ENCODE measurements at regions not wholly inside any gene's neighbourhood (a gene's known extent, or its start where the extent isn't known, plus 50 kb on each side); places are given as distances from the start of the nearest gene placed in this dataset.
"Not testable (repeated sequence)": the region's sequence is repeated elsewhere in the genome, so short reads cannot be mapped to it uniquely, and the experiment has no call there.

DNA sequence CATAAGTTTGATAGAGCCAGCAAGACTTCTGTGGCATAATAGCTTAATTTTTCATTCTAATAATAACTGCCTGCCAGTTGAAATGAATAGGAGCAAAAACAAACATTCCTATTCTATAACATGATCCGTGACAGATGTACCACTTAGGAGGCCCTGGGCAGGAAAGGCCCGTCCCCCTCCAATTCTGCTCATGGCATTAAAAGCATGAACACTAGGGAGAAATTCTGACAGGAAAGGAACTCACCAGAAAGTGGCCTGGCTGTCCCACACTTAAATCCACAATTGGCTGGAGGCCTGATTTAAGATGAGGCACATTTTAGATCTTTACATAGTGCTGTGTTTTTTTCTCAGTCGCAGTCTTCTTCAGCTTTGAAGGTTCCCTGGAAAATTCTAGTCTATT is 261.9 kb upstream of the ETAA1 start:
- DNase-seq = peak; percentile 26

- DNase-seq = peak; percentile 58
Measured at GRCh38 chr2:67137699-67138098, 259.4 kb upstream of the ETAA1 start.

GRCh38 chr2:67142071-67142470 is 255.1 kb upstream of the ETAA1 start:
- DNase-seq = no peak

DNA sequence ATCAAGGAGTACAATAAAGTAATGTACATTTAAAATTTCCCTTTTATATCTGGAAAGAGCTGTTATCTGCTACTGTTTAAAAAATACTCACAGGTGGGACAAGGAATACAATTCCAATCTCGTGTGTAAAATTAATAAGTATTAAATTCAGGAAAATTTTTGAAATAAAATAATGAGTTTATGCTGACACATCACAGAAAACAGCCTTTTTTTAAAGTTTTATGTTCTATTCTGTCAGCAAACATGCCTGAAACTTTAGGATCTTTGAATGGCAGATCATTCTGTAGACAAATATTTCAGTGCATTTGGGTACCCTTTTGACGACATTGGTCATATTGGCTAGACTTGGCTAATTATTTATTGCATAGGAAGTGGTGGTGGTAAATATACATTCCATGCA is 254.4 kb upstream of the ETAA1 start:
- DNase-seq = no peak

GRCh38 chr2:67145851-67146250 is 251.3 kb upstream of the ETAA1 start:
- DNase-seq = no peak

DNA sequence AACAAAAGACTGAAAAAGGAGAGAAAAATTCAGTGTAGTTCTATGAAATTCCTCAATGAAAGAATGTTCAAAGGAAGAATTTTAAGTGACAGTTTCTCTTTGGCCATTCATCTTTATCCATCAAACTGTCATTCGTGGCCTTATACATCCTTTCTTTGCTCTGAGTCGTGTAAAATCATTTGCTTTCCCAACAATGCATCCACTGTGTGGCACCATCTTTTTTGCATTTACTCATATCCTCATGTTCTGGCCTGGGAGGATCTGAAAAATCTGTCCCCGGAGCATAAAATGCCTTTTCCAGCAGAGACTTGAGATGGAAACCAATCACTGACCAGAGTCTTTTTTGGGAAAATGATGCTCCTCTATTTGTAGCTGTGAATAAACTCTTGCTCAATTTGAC is 240.3 kb upstream of the ETAA1 start:
- DNase-seq = no peak

GRCh38 chr2:67158718-67159117 is 238.4 kb upstream of the ETAA1 start:
- no peak for DNase-seq

DNA sequence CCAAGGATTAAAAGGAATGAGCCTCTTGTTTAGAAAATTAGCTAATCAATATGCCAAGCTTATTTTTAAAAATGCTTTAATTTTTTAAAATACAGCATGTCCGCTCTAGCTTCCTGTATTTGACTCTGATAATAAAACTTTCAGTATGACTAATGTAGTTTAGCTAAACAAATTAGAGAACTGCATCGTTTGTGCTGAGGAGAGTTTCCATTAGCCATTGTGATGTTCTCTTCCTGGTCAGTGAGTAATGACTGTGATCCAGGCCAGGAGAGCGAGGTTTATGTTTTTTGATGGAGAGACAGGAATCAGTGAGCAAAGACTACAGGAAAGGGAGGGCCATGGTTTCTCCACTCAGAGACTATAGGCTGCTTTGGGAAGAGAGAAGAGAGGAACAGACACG is 237.2 kb upstream of the ETAA1 start:
- no peak for DNase-seq

GRCh38 chr2:67164771-67165522 is 232.2 kb upstream of the ETAA1 start:
- DNase-seq = peak; percentile 55

DNA sequence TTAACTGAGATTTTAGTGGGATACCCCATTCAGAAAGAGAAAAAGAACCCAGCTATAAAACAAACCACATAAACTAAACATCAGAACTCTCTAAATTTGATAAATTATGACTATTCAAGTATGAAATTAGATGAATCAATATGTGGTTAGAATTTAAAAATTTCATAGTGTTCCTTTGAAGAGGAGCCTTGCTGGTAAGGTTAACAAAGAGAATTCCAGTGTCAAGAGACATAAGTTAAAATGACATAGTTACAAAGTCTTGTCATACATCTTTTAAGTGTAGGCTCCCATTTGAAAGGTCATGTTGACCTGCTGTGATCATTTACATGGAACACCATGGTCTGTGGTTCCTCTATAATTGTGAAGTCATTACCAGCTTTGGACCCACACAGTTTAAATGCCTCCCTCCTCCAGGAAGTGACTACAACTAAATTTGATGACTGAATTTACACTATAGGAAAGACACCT is 231.6 kb upstream of the ETAA1 start:
- DNase-seq = no peak

GRCh38 chr2:67166511-67166910 is 230.6 kb upstream of the ETAA1 start:
- DNase-seq = not testable (repeated sequence)

GRCh38 chr2:67169417-67170140 is 227.6 kb upstream of the ETAA1 start:
- DNase-seq = no peak

DNA sequence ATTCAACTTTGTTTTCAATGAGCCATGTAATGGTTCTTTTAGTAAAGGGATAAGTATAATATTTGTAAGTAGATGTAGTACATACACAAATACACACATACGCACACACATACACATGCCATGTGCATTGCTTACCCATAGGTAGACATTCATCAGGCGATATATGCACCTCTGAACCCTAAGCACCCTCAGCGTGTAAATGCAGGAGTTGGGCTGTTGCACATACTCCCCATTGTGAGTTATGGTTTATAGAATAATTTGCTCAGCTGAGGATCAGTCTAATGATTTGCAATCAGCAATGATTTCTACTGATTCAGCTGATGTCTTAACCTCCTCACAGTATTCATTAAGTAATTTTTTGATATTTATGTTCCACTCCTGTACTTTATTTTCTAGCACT is 217.6 kb upstream of the ETAA1 start:
- no peak for DNase-seq

- no peak for DNase-seq
Measured at GRCh38 chr2:67180841-67181240, 216.3 kb upstream of the ETAA1 start.

- DNase-seq = no peak
Measured at GRCh38 chr2:67182884-67183283, 214.2 kb upstream of the ETAA1 start.

DNA sequence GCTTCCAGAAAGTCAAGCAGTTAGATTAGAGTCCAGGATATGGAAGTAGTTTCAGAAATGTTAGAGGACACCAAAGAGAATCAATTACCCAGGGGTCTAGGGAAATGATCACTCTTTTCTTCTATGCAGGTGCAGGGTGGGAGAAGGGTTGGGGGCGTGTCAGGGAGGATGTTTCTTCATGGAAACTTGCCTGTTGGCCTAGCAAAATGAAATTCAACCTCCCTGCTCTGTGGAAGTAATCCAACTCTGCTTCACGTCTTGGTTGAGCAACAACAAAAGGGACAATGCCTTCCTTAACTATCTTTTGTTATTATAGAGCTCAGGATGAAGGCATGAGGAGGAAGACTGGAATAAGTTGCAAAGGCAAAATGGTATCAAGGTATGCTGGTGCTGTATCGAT is 210.8 kb upstream of the ETAA1 start:
- no peak for DNase-seq

- no peak for DNase-seq
Measured at GRCh38 chr2:67186871-67187270, 210.3 kb upstream of the ETAA1 start.

GRCh38 chr2:67195327-67195726 is 201.8 kb upstream of the ETAA1 start:
- DNase-seq = not testable (repeated sequence)

DNA sequence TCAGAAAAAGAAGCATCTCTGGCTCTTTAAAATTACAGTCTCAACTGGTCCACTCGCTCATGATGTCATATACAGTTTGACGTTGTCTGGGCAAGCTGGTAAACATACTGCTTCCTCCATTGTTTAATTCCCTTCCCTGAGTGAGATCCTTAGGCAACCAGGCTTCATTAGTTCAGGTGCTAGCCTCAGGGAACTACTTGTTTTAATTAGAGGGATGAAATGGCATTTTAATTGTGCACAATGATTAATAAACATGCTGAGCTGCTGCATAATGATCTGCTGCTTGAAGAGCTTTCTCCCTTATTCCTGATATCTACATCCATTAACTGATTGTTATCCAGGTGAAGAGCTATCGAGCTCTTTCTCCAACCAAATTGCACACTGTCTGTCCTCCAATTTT is 195.6 kb upstream of the ETAA1 start:
- DNase-seq = no peak

- no peak for DNase-seq
Measured at GRCh38 chr2:67204349-67204748, 192.8 kb upstream of the ETAA1 start.

DNA sequence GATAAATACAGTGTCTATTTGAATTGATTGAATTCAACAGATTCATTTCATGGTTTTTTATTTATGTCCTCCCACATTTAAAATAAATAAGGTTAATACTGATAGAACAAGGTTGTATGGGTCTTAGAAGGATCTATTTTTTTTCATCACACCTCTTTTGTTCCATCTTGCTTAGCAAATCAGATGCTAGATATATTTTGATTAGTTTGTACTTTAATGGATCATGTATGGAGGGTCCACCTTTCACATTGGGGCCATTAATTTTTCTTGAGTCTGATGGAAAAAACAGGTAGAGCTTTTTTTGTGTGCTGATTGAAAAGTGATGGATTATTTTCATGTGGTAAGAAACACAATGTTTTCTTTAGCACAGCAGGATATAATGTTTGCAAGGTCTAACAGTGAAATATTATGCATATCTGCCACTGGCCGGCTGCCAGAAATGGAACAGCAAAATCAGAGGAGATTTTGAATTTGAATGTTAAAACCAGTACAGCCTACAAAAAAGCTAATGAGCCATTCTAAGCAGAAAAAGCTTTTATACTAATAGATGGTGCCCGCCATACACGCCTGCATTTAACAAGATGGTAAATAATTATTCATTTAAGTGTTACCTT is 188.1 kb upstream of the ETAA1 start:
- DNase-seq = peak; percentile 78

DNA sequence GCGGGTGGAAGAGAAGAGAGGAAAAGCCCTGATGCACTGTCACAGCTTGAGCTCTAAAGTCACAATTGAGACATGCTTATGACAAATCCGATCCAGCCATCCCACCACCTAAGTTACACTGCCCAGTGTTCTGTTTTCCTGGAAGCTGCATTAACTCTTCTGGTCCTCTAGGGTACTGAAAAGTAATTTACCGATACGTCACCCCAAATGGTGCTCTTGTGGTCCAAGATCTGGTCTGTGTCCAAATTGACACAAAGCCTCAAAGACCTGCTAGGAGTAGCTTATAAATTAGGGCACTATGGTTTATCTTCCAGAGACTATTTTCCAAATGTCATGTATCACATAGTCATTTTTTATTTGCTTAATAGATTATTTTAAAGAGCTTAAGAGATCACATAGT is 186.7 kb upstream of the ETAA1 start:
- DNase-seq = no peak

- DNase-seq = no peak
Measured at GRCh38 chr2:67212203-67212602, 184.9 kb upstream of the ETAA1 start.

DNA sequence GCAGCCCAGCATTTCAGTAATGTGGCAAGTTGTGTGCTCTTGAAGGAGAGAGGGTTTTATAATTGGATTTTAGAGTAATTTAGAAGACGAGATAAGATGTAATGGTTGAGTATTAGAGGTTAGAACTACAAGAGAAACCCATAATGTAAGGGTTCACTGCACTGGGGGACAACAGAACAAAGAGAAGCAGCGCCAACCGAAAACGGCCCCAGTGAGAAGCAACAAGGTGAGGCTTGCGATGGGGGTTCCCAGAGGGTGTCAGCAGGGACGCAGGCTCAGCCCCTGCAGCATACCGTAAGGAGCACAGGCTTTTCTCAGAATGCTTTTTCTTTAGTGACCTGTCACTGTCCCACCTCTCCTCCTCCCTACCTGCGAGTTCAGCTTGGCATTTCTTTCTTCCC is 183.9 kb upstream of the ETAA1 start:
- DNase-seq = no peak
